ENCODE measurements at regions not wholly inside any gene's neighbourhood (a gene's known extent, or its start where the extent isn't known, plus 50 kb on each side); places are given as distances from the start of the nearest gene placed in this dataset.

DNA sequence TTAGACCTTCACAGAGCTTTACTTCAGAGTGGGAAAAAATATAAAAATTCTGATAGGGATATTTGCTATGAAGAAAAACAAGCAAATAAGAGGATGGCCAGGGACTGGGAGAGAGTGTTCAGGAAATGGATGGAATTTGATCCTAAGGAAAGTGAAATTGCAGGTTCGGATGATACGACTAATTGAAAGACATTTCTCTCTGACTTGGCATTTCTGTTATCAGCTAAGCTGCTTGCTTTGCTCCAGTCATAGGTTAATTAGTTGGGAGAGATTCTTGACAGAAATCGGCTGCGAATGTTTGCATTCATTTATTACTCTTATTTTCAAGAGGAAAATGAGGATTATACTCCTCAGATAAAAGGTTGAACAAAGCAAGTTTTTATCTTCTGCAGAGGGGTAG lies 808.7 kb upstream of the NECTIN3 start:
- TF ChIP-seq EZH2phosphoT487 (IDR thresholded peaks at IDR 0.05; ENCODE audit: low read depth, severe bottlenecking, unreplicated experiment): no peak
- no peak for TF ChIP-seq CTCF (IDR thresholded peaks at IDR 0.05; ENCODE audit: poor library complexity)
